H9 (cell line): ENCODE measurements at regions not wholly inside any gene's neighbourhood (a gene's known extent, or its start where the extent isn't known, plus 50 kb on each side); places are given as distances from the start of the nearest gene placed in this dataset.

Experiments used
- DNase-seq: peaks from one replicate; pipeline ENCODE4 v3.0.0-alpha.2; 2017
- H2AFZ ChIP-seq: one replicate; pipeline ENCODE4 v1.6.1; 2013; ENCODE audit warnings: mild to moderate bottlenecking, low read length, control low read depth, moderate library complexity
- H2AK5ac ChIP-seq: 2 replicates; pipeline ENCODE4 v1.6.1; 2013; ENCODE audit warnings: low read length, control low read depth, mixed read lengths; ENCODE audit not compliant: insufficient read length
- H2BK120ac ChIP-seq: one replicate; pipeline ENCODE4 v1.6.1; 2013; ENCODE audit warnings: low read depth, mild to moderate bottlenecking, low read length, control low read depth, inconsistent platforms; ENCODE audit not compliant: poor library complexity, severe bottlenecking
- H2BK12ac ChIP-seq: 2 replicates; pipeline ENCODE4 v1.6.1; 2013; ENCODE audit warnings: low read length, control low read depth, mixed read lengths, low read depth; ENCODE audit not compliant: insufficient read length
- H2BK15ac ChIP-seq: 2 replicates; pipeline ENCODE4 v1.6.1; 2013; ENCODE audit warnings: low read depth, low read length, control low read depth
- H2BK20ac ChIP-seq: one replicate; pipeline ENCODE4 v1.6.1; 2013; ENCODE audit warnings: low read depth, mild to moderate bottlenecking, low read length, control low read depth, inconsistent platforms; ENCODE audit not compliant: poor library complexity, severe bottlenecking
- H2BK5ac ChIP-seq: 2 replicates; pipeline ENCODE4 v1.6.1; 2013; ENCODE audit warnings: low read length, control low read depth, mixed read lengths; ENCODE audit not compliant: insufficient read length
- H3K14ac ChIP-seq: 2 replicates; pipeline ENCODE4 v1.6.1; 2013; ENCODE audit warnings: low read length, control low read depth; ENCODE audit not compliant: insufficient read depth
- H3K18ac ChIP-seq: 2 replicates; pipeline ENCODE4 v1.6.1; 2013; ENCODE audit warnings: low read depth, mild to moderate bottlenecking, mixed read lengths, low read length, control low read depth; ENCODE audit not compliant: insufficient read length
- H3K23ac ChIP-seq: 2 replicates; pipeline ENCODE4 v1.6.1; 2013; ENCODE audit warnings: low read length, control low read depth, mixed read lengths, low read depth; ENCODE audit not compliant: insufficient read length
- H3K23me2 ChIP-seq: 2 replicates; pipeline ENCODE4 v1.6.1; 2013; ENCODE audit warnings: low read depth, mild to moderate bottlenecking, mixed read lengths, low read length, control low read depth; ENCODE audit not compliant: insufficient read length, poor library complexity, severe bottlenecking
- H3K27ac ChIP-seq: 2 replicates; pipeline ENCODE4 v1.5.1; 2013; ENCODE audit warnings: low read length, control low read depth, mixed read lengths, low read depth; ENCODE audit not compliant: insufficient read length
- H3K27me3 ChIP-seq: 2 replicates; pipeline ENCODE4 v1.6.1; 2013; ENCODE audit warnings: low read length, control low read depth, inconsistent platforms; ENCODE audit not compliant: insufficient read depth
- H3K4ac ChIP-seq: 2 replicates; pipeline ENCODE4 v1.6.1; 2013; ENCODE audit warnings: low read depth, mild to moderate bottlenecking, control low read depth, inconsistent platforms, low read length, moderate library complexity
- H3K4me1 ChIP-seq: 2 replicates; pipeline ENCODE4 v1.6.1; 2013; ENCODE audit warnings: low read length, control low read depth, inconsistent platforms; ENCODE audit not compliant: insufficient read depth
- H3K4me2 ChIP-seq: 2 replicates; pipeline ENCODE4 v1.6.1; 2013; ENCODE audit warnings: low read length, control low read depth, mixed read lengths; ENCODE audit not compliant: insufficient read length, insufficient read depth
- H3K56ac ChIP-seq: 2 replicates; pipeline ENCODE4 v1.6.1; 2013; ENCODE audit warnings: low read depth, mild to moderate bottlenecking, mixed read lengths, low read length, control low read depth; ENCODE audit not compliant: insufficient read length
- H3K79me1 ChIP-seq: 2 replicates; pipeline ENCODE4 v1.6.1; 2013; ENCODE audit warnings: low read depth, mild to moderate bottlenecking, moderate library complexity, low read length, control low read depth, inconsistent platforms; ENCODE audit not compliant: insufficient read depth, poor library complexity, severe bottlenecking
- H3K79me2 ChIP-seq: 2 replicates; pipeline ENCODE4 v1.6.1; 2013; ENCODE audit warnings: low read length, control low read depth, inconsistent platforms; ENCODE audit not compliant: insufficient read depth
- H3K9ac ChIP-seq: 2 replicates; pipeline ENCODE4 v1.6.1; 2013; ENCODE audit warnings: low read length, control low read depth, mixed read lengths; ENCODE audit not compliant: insufficient read length; ENCODE audit errors: extremely low read depth
- H3K9me3 ChIP-seq: one replicate; pipeline ENCODE4 v1.6.1; 2013; ENCODE audit warnings: low read depth, low read length, inconsistent platforms; ENCODE audit not compliant: control insufficient read depth
- H3T11ph ChIP-seq: one replicate; pipeline ENCODE4 v1.6.1; 2013; ENCODE audit warnings: mild to moderate bottlenecking, low read length, control low read depth, inconsistent platforms
- H4K20me1 ChIP-seq: one replicate; pipeline ENCODE4 v1.6.1; 2013; ENCODE audit not compliant: control insufficient read depth, insufficient read length, insufficient read depth
- H4K5ac ChIP-seq: 2 replicates; pipeline ENCODE4 v1.6.1; 2013; ENCODE audit warnings: low read depth, mild to moderate bottlenecking, mixed read lengths, low read length, control low read depth; ENCODE audit not compliant: insufficient read length
- H4K8ac ChIP-seq: replicated peaks from 2 replicates; pipeline ENCODE4 v1.6.1; 2013; ENCODE audit warnings: low read length, control low read depth, mixed read lengths, low read depth; ENCODE audit not compliant: insufficient read length
- H4K91ac ChIP-seq: 2 replicates; pipeline ENCODE4 v1.6.1; 2013; ENCODE audit warnings: low read depth, mild to moderate bottlenecking, moderate library complexity, mixed read lengths, low read length, control low read depth; ENCODE audit not compliant: insufficient read length
- H3K27ac Mint-ChIP-seq, 3 experiments: 2 replicates in 2 of 3; 3 replicates in 1 of 3; pipeline ENCODE4 v1.8.0; 2020 to 2021; ENCODE audit warnings: mixed read lengths in 3 of 3, mild to moderate bottlenecking in 1 of 3, moderate library complexity in 1 of 3
- H3K27me3 Mint-ChIP-seq: 2 replicates; pipeline ENCODE4 v1.8.0; 2021; ENCODE audit warnings: low read depth, mild to moderate bottlenecking, moderate library complexity, mixed read lengths
- H3K36me3 Mint-ChIP-seq, 3 experiments: 2 replicates in 2 of 3; 3 replicates in 1 of 3; pipeline ENCODE4 v1.8.0; 2020 to 2021; ENCODE audit warnings: low read depth in 3 of 3, mixed read lengths in 3 of 3; ENCODE audit not compliant: insufficient read depth in 1 of 3
- H3K4me1 Mint-ChIP-seq, 2 experiments: 2 replicates each; pipeline ENCODE4 v1.8.0; 2020; ENCODE audit warnings: mixed read lengths in 2 of 2
- H3K4me3 Mint-ChIP-seq, 2 experiments: 2 replicates in 1 of 2; 3 replicates in 1 of 2; pipeline ENCODE4 v1.8.0; 2020 to 2021; ENCODE audit warnings: mild to moderate bottlenecking in 2 of 2, mixed read lengths in 2 of 2, moderate library complexity in 1 of 2
- H3K9me3 Mint-ChIP-seq, 2 experiments: 2 replicates in 1 of 2; 3 replicates in 1 of 2; pipeline ENCODE4 v1.8.0; 2020; ENCODE audit warnings: mild to moderate bottlenecking in 2 of 2, mixed read lengths in 2 of 2, moderate library complexity in 1 of 2
- CTCF ChIP-seq: fragments of 200-600 bp; sonication (generic); conservative IDR thresholded peaks from 3 replicates; pipeline ENCODE4 v1.8.0; 2021; ENCODE audit warnings: antibody characterized with exemption, mild to moderate bottlenecking
- WGBS: extraction: QIAGEN DNeasy Blood & Tissue Kit; methylation state at CpG from one replicate; pipeline ENCODE4 v1.1.7; 2013; ENCODE audit warnings: missing lambda C conversion rate, low lambda C conversion rate, mixed read lengths; ENCODE audit not compliant: insufficient read length; ENCODE audit errors: extremely low coverage; 5-methylcytosine and 5-hydroxymethylcytosine counted together

GRCh38 chr11:23990346-23991164 lies 506.3 kb upstream of the LUZP2 start:
- no peaks in the 10 kb centered on the region for H3K23me2 ChIP-seq
- H4K20me1 ChIP-seq: no peaks in the 10 kb centered on the region
- no peak overlapping the region for H2BK12ac ChIP-seq
- no peak overlapping the region for H2BK15ac ChIP-seq
- H3K9me3 Mint-ChIP-seq: no peaks in the 10 kb centered on the region; a peak in 1 of 5 replicates
- no peak for DNase-seq
- H3K27ac ChIP-seq: no peak overlapping the region
- no peak overlapping the region for H3K23ac ChIP-seq
- no peak overlapping the region for H4K91ac ChIP-seq
- no peaks in the 10 kb centered on the region for H3K4me1 ChIP-seq
- no peaks in the 10 kb centered on the region for H3K79me1 ChIP-seq
- H2AFZ ChIP-seq: no peak overlapping the region
- WGBS: no CpG with 5 or more reads among the region's 2 CpGs
- H3T11ph ChIP-seq: no peak overlapping the region
- no peak overlapping the region for H2BK120ac ChIP-seq
- H3K4me1 Mint-ChIP-seq: no peaks in the 10 kb centered on the region
- H4K8ac ChIP-seq: no peak overlapping the region
- no peak for TF ChIP-seq CTCF
- H3K36me3 Mint-ChIP-seq: no peaks in the 10 kb centered on the region; a peak in 1 of 7 replicates
- H3K9ac ChIP-seq: no peak overlapping the region
- no peak overlapping the region for H3K4me2 ChIP-seq
- no peak overlapping the region for H4K5ac ChIP-seq
- H3K27ac Mint-ChIP-seq: no peak overlapping the region
- H2BK5ac ChIP-seq: no peak overlapping the region
- H3K4ac ChIP-seq: no peak overlapping the region
- H2AK5ac ChIP-seq: no peak overlapping the region
- H3K9me3 ChIP-seq: no peaks in the 10 kb centered on the region
- no peak overlapping the region for H3K14ac ChIP-seq
- no peak overlapping the region for H3K18ac ChIP-seq
- no peak overlapping the region for H2BK20ac ChIP-seq
- no peaks in the 10 kb centered on the region for H3K27me3 ChIP-seq
- H3K79me2 ChIP-seq: no peaks in the 10 kb centered on the region
- no peaks in the 10 kb centered on the region for H3K27me3 Mint-ChIP-seq
- H3K56ac ChIP-seq: no peak overlapping the region
- H3K4me3 Mint-ChIP-seq: no peak overlapping the region
